Activated T-helper 9 cell treated with anti-CD3 and anti-CD28 coated beads, Interleukin-2, amount 50 U/mL, for 16 hours (primary cell): ENCODE measurements at regions not wholly inside any gene's neighbourhood (a gene's known extent, or its start where the extent isn't known, plus 50 kb on each side); places are given as distances from the start of the nearest gene placed in this dataset.

Experiments used
- DNase-seq: peaks from one replicate; pipeline ENCODE4 v3.0.0-alpha.2; 2020; ENCODE audit warnings: low read depth

GRCh38 chr13:44022196-44022595 is 142.5 kb downstream of the LACC1 start:
- no peak for DNase-seq

GRCh38 chr13:44024167-44024845 is 144.6 kb downstream of the LACC1 start:
- DNase-seq = no peak

- no peak for DNase-seq
Observed at GRCh38 chr13:44024846-44025195, 145.1 kb downstream of the LACC1 start.

- no peak for DNase-seq
Observed at GRCh38 chr13:44026194-44026593, 146.5 kb downstream of the LACC1 start.

- no peak for DNase-seq
Observed at GRCh38 chr13:44028734-44029133, 149.0 kb downstream of the LACC1 start.

- DNase-seq = no peak
Observed at GRCh38 chr13:44030615-44031014, 150.9 kb downstream of the LACC1 start.

GRCh38 chr13:44031555-44031954 is 151.9 kb downstream of the LACC1 start:
- no peak for DNase-seq

- DNase-seq = no peak
Observed at GRCh38 chr13:44032802-44033201, 153.1 kb downstream of the LACC1 start.

GRCh38 chr13:44035400-44035799 is 155.7 kb downstream of the LACC1 start:
- no peak for DNase-seq

- DNase-seq = no peak
Observed at GRCh38 chr13:44040070-44040817, 160.5 kb downstream of the LACC1 start.

GRCh38 chr13:44040818-44041100 is 161.1 kb downstream of the LACC1 start:
- no peak for DNase-seq

- no peak for DNase-seq
Observed at GRCh38 chr13:44044547-44045179, 165.0 kb downstream of the LACC1 start.

- no peak for DNase-seq
Observed at GRCh38 chr13:44045180-44045562, 165.5 kb downstream of the LACC1 start.

- DNase-seq = no peak
Observed at GRCh38 chr13:44046428-44046827, 166.7 kb downstream of the LACC1 start.

GRCh38 chr13:44048326-44048725 is 168.6 kb downstream of the LACC1 start:
- no peak for DNase-seq

- no peak for DNase-seq
Observed at GRCh38 chr13:44049081-44049945, 169.6 kb downstream of the LACC1 start.

- no peak for DNase-seq
Observed at GRCh38 chr13:44050450-44051063, 170.9 kb downstream of the LACC1 start.

- DNase-seq = no peak
Observed at GRCh38 chr13:44051405-44051804, 171.7 kb downstream of the LACC1 start.

- no peak for DNase-seq
Observed at GRCh38 chr13:44051918-44052675, 172.4 kb downstream of the LACC1 start.

- no peak for DNase-seq
Observed at GRCh38 chr13:44052780-44053184, 173.1 kb downstream of the LACC1 start.

- no peak for DNase-seq
Observed at GRCh38 chr13:44053208-44053607, 173.5 kb downstream of the LACC1 start.
